ENCODE measurements at regions not wholly inside any gene's neighbourhood (a gene's known extent, or its start where the extent isn't known, plus 50 kb on each side); places are given as distances from the start of the nearest gene placed in this dataset.

DNA sequence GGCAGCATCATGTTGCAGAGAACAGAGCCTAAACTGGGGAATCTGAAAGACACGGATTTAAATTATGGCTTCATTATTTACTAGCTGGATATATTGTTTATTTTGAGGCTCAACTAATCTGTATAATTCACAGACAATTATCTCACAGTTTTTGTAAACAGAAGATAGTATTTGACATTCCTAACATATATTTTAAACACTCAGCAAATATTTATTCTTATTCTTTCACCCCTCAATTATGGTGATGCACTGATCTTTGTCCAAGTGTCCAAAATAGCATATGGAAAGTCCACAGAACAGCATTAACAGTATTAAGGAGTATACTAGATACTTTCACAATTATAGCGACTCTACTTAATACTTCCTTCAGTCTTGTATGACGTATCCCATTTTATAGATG is 257.0 kb downstream of the ADGRG6 start:
- DNase-seq (ENCODE audit: low read depth in 3 of 3, low spot score in 1 of 3): no peak

DNA sequence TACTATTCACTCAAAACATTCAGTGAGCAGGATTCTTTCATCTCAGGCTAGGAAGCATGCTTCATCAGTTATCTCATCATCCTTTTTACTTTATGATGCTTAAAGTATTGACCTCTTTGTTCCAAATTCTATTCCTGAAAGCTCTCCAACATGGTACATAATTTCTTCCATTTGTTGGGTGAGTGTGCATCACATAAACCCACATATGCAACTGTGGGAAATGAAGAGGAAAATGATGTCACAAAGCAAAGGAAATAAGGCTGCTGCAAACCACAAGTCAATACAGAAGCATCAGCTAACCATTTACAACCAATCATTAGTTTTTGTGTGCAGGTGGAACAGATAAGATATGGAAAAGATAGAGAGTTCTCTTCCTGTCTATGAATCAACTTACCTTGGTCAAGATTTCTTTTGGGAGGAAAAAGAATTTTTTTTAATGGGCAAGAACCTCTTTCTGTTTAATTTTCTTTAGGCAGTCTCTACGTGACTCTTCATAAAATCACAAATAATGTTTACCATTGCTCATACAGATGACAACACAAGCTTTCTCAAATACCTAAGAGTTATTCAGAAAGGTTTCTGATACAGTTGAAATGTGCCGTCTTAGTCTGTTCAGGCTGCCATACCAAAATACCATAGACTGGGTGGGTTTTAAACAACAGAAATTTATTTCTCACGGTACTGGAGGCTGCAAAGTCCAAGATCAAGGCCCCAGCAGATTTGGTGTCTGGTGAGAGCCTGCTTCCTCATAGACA is 259.9 kb downstream of the ADGRG6 start:
- no peak for DNase-seq (ENCODE audit: low read depth in 3 of 3, low spot score in 1 of 3)

DNA sequence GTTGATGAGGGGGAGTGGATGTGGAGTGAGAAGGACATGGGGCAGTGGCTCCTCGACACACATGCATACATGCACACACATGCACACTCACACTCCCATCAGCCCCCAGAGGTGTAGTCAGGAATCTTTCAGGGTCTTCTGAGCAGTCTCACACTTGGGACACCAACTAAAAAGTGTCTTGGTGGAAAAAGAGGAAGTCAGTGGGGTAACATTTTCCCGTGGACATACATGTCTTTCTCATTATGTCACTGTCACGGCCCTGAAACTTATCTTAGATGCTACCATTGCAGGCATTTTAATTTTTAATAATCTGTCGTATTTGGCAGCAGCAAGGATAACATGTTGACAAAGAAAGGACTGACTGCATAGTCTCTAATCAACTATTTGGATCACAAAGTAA is 261.1 kb downstream of the ADGRG6 start:
- no peak for DNase-seq (ENCODE audit: low read depth in 3 of 3, low spot score in 1 of 3)

DNA sequence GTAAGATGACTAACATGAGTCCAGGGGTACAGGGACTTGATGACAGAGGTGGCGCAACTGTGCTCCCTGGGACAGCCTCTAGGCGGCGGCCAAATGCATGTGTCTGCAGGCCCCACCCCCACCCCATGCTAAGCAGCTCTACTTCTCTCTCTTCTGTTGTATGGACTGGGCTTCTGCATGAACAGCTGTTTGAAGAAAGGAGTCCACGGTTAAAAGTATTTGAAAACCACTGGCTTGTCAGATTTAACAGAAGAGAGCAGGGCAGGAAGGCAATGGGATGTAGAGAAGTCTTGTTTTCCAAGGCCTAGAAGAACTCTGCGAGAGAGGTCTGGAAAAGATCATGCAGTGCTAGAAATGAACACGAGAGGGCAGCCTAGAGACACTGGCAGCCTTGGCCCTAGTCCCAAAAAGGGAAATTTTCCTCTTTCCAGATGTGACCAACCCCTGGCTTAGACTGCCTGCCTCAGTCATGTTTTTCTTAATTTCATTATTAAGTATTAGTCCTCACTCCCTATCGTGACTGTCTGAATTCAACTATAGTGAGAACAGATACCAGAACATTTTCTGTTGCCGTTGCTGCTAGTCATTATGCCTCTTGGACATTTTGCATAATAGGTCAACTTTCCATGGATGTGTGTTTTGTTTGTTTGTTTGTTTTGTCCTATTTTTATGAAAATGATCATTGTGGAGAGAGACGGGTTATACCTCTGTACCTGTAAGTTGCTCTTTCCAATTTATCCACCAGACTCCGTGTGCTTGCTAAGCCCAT is 265.0 kb downstream of the ADGRG6 start:
- DNase-seq (ENCODE audit: low read depth in 3 of 3, low spot score in 1 of 3): peak in 2 of 3 donors; percentile 22 to 36

DNA sequence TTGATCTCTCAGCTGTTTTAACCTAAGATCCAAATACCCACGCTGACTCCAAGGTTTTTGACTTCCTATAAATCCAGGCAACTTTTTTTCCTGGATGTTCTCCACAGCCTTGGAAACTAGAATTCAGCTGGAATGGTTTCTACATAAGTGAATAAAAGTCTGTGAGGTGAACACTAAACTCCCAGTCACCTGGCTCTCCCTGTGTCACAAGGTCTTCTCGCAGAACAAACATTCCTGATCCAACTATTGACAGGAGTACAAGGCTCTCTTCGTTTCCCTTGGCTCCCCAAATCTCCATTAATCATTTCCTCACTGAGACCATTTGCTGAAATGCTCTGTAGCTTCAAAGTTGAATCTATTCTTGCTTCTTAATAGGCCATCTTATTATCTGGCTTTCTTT is 265.7 kb downstream of the ADGRG6 start:
- no peak for DNase-seq (ENCODE audit: low read depth in 3 of 3, low spot score in 1 of 3)

DNA sequence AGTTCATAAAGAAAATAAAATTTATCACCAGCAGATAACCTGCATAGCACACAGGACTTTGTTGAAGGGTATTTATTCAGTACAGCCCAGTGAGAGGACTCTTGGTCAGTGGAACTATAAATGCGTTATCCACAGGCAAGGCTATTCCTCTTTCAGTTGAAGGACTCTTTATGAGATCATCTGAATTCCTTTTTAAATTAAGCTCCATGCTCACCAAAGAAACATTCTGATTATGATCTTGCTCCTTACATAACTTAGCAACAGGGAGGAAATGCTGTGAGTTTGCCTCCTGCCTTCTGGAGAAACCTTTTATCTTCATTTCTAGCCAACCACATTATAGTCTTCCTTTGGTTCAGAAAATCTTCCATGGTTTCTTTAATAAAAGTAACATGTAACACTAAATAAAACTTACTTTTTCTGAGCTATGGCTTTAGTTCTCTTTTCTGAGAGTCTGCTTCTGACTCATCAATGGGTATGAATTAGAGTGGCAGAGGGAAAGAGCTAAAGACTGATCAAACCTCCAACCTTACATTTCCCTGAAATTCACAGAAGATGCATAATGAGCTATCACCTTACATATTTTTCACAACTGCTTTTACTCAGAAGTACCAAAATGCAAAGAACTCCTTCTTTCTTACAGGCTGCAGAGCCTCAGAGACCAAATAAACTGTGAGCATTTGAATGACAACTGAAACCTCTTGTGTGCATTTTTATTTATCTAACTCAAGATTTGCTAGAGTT is 267.2 kb downstream of the ADGRG6 start:
- DNase-seq (ENCODE audit: low read depth in 3 of 3, low spot score in 1 of 3): no peak

DNA sequence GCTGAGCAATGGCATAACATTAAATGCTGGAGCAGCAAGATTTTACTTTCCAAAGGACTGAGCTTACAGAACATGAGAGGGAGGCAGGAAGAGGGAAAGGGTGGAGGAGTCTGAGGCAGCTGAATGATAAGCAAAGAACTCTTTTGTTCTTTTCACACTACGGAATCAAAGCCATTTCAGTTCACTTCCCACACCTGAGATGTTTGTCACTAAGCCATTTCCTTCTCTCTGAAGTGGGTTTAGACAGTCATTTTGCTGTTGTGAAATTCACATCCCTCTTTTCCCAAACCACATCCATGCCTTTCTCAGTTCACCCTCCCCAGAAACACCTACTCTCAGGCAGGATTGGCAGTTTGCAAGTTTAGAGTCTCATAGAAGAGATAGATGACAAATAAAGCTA is 267.9 kb downstream of the ADGRG6 start:
- no peak for DNase-seq (ENCODE audit: low read depth in 3 of 3, low spot score in 1 of 3)

DNA sequence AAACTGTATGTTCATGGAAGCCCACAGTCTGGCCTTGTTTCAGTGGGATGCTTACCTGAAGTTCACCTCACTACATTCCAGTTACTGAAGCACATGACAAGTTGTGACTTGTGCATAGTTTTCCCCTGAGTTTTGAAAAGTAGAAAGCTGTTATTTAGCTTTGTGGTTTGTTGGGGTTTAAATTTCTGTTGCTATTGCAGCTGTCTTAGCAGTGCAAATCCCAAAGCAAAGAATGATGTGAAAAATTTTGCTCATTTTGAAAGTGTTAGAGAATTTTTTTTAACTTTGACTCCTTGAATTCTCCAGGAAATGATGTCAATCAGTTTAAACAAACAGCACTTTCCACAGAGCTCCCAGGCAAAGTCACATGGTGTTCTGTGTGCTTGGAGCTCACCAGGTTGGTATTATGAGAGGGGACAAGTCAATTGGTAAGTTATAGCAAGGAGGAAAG is 268.4 kb downstream of the ADGRG6 start:
- no peak for DNase-seq (ENCODE audit: low read depth in 3 of 3, low spot score in 1 of 3)

DNA sequence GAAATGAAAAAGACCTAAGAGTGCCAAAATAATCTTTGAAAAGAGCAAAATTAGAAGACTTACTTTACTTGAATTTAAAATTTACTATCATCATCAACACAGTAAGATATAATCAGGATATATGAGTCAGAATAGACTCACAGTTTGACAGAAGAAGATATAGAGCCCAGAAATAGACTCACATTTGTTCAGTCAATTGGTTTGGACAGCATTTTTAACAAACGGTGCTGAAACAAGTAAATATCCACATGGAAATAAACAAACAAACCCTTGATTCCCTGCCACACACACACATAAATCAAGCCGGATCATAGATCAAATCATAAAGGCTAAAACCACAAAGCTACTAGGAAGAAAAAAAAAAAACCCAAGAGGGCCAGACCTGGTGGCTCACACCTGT is 291.1 kb downstream of the ADGRG6 start:
- no peak for DNase-seq (ENCODE audit: low read depth in 3 of 3, low spot score in 1 of 3)

DNA sequence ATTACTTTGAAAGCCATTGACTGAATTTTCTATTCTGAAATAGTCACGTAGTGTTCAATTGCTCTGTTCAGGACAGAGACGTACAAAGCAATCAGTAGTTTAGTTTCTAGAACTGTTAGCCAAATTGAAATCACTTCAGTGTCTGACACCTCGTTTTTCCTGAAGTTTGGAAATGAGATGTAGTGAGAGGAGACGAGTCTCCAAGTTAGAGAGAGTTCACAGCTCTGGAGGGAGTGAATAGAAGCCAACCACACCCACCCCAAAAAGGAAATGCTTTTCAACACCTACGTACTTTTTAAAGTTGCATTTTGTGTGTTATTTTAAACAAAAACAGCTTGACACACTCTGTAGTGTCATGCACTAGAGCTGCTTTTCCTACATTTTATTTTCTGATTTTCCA is 296.0 kb downstream of the ADGRG6 start:
- no peak for DNase-seq (ENCODE audit: low read depth in 3 of 3, low spot score in 1 of 3)

DNA sequence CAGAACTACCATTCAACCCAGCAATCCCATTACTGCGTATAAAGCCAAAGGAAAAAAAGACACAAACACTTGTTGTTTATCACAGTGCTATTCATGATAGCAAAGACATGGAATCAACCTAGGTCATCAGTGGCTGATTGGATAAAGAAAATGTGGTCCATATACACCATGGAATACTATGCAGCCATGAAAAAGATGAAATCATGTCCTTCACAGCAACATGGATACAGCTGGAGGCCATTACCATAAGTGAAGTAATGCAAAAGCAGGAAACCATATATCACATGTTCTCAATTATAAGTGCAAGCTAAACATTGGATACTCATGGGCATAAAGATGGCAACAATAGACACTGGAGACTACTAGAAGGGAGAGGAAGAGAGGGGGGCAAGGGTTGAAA is 299.6 kb downstream of the ADGRG6 start:
- DNase-seq (ENCODE audit: low read depth in 3 of 3, low spot score in 1 of 3): no peak

DNA sequence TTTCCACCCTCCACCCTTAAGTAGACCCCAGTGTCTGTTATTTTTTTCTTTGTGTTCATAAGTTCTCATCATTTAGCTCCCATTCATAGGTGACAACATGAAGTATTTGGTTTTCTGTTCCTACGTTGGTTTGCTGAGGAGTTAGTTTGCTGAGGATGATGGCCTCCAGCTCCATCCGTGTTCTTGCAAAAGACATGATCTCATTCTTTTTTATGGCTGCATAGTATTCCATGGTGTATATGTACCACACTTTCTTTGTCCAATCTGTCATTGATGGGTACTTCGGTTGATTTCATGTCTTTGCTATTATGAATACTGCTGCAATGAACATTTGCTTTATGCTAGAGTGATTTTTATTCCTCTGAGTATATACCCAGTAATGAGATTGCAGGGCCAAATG is 301.2 kb downstream of the ADGRG6 start:
- no peak for DNase-seq (ENCODE audit: low read depth in 3 of 3, low spot score in 1 of 3)

DNA sequence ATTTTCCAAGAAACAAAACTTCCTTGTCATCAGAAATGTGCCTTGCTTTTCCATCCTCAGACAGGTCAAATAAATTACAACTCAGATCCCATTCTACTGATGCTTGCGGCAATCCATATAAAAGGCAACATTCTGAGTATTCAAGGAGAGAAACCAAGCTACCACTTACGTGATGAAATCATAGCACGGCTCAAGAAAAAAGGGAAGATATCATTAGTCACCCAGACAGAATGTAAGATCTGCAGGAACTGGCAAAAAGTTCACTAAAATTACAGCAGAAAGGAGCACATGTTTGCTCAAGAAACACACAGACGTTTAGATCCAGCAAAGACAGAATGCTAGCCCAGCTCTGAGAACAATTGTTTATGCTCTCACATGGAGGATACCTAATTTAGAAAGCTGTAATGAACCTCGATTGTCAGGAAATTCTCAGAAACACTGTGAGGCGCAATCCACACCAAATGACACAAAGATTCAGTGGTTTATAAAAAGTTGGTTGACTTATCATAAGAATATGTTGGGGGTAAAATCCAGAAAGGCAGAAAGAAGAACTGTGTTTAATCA is 304.2 kb downstream of the ADGRG6 start:
- no peak for DNase-seq (ENCODE audit: low read depth in 3 of 3, low spot score in 1 of 3)

DNA sequence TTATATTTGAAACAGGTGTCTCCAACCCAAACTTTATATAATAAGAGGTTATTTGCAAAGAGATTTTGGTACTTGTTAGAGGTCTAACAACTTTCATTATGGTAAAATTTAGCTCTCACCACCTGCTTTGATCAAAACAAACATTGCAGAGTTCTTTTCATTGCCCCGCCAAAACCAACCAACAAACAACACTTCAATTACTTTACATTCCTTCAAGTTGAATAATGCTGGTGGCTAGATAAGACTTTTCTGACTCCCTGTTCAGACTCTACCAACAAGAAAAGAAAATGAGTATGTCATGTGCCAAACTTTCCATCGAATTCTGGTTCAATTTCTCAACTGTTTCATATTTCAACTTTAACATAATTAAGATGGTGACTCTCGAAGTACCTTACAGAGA is 311.1 kb downstream of the ADGRG6 start:
- no peak for DNase-seq (ENCODE audit: low read depth in 3 of 3, low spot score in 1 of 3)

DNA sequence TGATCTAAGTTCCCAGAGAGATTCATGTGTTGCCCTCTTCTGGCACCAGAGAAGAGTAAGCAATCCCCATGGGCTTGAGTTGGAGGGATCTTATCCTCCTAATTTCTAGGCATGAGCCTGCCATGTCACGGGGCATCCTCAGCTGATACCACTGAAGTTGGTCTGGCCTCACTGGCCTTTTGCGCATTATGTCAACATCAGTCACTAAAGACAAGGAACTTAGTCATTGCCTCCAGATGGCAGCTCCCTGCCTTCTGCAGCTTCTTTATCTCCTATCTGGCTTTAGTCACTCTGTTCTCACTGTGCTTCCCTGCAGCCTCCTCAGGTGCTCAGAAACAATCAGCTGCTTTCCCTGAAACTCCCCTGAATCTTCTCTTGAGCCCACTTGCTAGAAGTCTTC is 312.2 kb downstream of the ADGRG6 start:
- DNase-seq (ENCODE audit: low read depth in 3 of 3, low spot score in 1 of 3): no peak

DNA sequence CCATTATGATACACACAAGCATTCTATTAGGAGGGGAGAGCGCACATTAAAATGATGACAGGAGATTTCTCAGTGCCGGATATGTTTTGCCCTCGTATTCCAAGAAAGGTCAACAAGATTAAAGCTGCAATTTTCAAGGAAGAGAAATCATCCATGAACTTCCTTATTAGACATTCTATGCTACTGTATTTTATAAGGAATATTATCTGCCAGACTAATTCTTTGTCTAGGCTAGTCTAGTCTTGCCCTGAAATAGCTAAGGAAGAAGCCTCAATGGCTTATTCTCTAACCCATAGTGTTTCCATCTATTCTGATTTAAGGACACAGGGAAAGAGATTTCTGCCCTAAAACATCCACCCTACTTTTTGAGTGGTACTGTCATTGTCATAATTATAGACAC is 315.4 kb downstream of the ADGRG6 start:
- no peak for DNase-seq (ENCODE audit: low read depth in 3 of 3, low spot score in 1 of 3)

DNA sequence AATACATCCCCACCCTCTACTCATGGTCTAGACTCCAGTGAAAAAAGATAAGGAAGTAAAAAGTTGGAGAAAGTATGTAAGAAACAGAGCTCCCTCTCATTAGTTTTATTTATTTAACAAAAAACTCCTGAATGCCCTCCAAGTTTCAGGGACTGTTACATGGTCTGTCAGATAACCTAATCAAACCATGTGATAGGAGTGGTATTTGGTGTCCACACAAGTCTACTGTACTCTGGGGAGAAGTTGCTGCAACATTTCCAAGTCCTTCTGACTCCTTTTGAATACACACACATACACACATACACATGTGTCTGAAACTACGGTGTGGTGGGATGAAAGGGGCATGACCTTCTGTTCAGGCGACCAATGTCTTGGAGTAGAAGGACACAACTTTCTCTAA is 320.0 kb downstream of the ADGRG6 start:
- DNase-seq (ENCODE audit: low read depth in 3 of 3, low spot score in 1 of 3): no peak

DNA sequence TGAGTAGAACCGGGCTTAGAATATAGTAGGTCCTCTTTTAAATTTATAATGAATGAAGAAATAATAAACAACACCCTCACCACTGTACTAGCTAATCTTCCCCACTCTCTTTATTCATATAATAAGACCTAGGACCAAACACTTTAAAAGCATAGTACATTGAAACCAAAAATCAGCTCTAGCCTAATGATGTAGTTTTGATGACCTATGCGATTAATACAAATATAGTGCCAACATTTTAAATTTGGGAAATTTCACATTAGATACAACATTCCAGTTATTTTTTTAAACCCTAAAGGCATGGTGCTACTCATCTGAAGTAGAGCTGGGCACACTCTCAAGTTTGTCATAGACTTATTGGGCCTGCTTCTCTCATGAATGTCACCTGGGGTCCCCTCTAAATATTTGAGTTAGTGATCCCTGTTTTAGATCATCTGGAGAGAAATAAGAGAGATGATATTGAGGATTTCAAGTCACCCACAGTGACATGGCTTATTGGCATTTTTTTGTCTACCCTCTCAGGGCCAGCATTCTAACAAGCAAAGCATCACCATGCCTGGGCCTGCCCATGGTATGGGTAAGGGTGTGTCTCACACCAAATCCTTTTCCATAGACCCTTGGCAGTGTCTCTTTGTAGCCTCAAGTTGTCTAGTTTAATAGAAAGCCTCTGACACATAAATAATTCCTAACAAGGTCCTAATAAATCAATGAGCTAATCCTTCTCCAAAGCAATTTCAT is 319.8 kb downstream of the HIVEP2 start:
- no peak for DNase-seq (ENCODE audit: low read depth in 3 of 3, low spot score in 1 of 3)

DNA sequence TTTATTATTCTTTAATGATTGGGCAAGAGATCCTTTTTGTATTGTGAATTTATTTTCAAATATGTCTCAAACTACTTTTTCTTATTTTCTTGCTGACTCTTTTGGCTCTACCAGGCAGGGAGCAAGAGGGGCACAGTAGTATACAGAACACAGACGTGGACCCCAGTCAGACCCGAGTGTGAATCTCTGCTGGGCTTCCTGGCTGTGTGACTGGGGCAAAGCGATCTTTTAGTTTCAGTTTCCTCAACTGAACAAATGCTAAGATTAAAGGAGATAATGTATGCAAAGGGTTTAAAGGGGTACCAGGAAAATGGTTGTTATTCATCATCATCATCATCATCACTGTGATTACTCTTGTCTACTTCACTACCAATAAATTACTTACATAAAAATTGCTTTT is 317.5 kb downstream of the HIVEP2 start:
- DNase-seq (ENCODE audit: low read depth in 3 of 3, low spot score in 1 of 3): no peak

DNA sequence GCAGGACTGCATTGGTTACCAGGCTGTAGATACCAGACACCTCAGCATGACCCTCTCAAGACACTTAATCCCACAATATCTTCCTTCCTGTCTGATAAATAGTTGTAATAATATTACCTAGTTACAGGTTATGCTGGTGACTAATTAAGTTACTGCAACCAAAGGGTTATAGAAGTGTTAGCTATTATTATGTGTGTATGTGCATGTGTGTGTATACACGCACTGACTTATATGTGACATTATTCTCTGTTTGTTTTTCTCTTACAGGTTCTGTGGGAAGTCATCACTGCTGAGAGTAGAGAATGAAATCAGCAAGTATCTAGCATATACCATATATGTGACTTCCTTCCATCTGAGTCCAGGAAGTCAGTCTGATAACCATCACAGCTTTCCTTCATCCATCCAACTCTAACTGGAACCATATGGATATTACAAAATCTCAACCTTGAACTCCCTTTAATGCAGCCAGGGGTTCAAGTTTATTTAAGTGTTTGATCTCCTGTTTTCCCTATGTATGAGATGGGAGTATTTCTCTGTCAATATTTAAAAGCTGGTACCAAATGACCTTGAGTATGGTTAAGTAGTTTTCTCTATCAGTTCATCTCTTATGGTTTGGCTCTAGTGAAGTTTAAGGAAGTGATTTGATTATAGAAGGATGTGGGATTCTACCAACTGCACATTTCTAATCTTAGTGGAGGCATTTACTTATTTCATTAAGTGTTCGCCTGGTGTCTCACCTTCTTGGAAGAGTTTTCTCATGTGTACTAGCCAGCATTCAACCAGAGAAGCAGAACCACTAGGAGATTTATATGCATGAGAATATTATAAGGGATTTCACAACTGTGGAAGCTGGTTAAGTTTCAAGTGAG is 313.2 kb downstream of the HIVEP2 start:
- no peak for DNase-seq (ENCODE audit: low read depth in 3 of 3, low spot score in 1 of 3)

Data from stimulated activated CD4-positive, alpha-beta T cell treated with anti-CD3 and anti-CD28 coated beads, TNF-alpha, amount 100 ng/mL, for 1 hour (primary cell).